Large intestine (tissue), 3 donors: ENCODE measurements at regions not wholly inside any gene's neighbourhood (a gene's known extent, or its start where the extent isn't known, plus 50 kb on each side); places are given as distances from the start of the nearest gene placed in this dataset.
A peak's percentile ranks its signal among the peaks of the same experiment; 100 is the strongest.

Experiments
- DNase-seq, 2 donors: peaks; one replicate each; pipeline versions ENCODE4 v3.0.0 to v3.0.0-alpha.2; 2013
- H3K27ac ChIP-seq: one replicate; pipeline ENCODE4 v1.5.1; 2013; ENCODE audit warnings: low read length
- H3K27me3 ChIP-seq: 2 replicates; pipeline ENCODE4 v1.6.1; 2013; ENCODE audit warnings: low read length; ENCODE audit not compliant: control insufficient read depth, insufficient read depth
- H3K36me3 ChIP-seq: 2 replicates; pipeline ENCODE4 v1.6.1; 2013; ENCODE audit warnings: low read length; ENCODE audit not compliant: control insufficient read depth, insufficient read depth
- H3K4me1 ChIP-seq: one replicate; pipeline ENCODE4 v1.6.1; 2013; ENCODE audit warnings: low read length; ENCODE audit not compliant: control insufficient read depth, insufficient read depth
- H3K4me3 ChIP-seq: one replicate; pipeline ENCODE4 v1.5.1; 2013; ENCODE audit warnings: low read length
- H3K9me3 ChIP-seq: one replicate; pipeline ENCODE4 v1.6.1; 2013; ENCODE audit warnings: mild to moderate bottlenecking, low read depth, low read length, moderate library complexity; ENCODE audit not compliant: control insufficient read depth
- WGBS: methylation state at CpG from one replicate; pipeline ENCODE4 v1.1.5; 2013; ENCODE audit warnings: low lambda C conversion rate; ENCODE audit not compliant: insufficient coverage; 5-methylcytosine and 5-hydroxymethylcytosine counted together

DNA sequence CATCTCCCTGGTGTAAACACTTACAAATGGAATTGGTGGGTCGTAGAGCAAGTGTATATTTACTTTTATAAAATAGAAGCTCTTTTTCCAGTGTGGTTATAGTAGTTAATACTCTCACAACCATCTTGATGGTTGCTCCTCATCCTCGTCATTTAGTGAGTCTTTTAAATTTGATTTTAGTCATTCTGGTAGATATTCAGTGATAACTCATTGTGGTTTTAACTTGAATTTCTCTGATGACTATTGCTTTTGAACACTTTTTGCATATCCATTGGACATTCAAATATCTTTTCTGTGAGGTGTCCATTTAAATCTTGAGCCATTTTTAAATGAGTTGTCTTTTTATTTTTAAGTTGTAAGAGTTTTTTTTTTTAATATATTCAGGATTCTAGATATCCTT lies 189.2 kb upstream of the PHACTR1 start:
- Histone ChIP-seq H3K4me1 (peaks cover 22% of the 10 kb centered on the region), H3K9me3 (no peaks in the 10 kb centered on the region), H3K27ac (no peak overlapping the region), H3K27me3 (no peaks in the 10 kb centered on the region), H3K4me3 (no peak overlapping the region), H3K36me3 (no peaks in the 10 kb centered on the region)
- no peak for DNase-seq
- WGBS = 100% methylated on average over 1 of the region's 2 CpGs

DNA sequence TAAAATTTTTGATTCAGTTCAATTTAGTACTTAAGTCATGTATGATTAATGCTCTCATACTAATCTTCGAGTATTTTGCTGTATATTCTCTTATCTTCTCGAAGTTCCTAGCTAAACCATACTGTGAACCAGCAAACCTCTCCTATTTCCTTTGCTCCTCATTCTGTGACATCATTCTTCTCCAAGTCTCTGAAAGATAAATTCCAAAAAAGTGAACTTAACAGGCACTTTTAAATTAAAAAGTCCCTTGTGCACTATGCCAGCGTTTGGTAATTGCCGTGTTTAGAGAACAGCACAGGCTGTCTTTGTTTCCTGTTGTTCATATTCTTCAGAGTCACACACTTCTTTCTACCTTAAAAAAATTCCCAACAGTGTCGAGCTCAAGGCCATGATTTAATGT lies 188.4 kb upstream of the PHACTR1 start:
- Histone ChIP-seq H3K9me3 (no peaks in the 10 kb centered on the region), H3K4me1 (peaks cover 22% of the 10 kb centered on the region), H3K36me3 (no peaks in the 10 kb centered on the region), H3K27ac (peak overlapping the region; percentile 68), H3K27me3 (no peaks in the 10 kb centered on the region), H3K4me3 (no peak overlapping the region)
- DNase-seq = no peak
- 48% methylated on average over 2 of the region's 5 CpGs for WGBS

DNA sequence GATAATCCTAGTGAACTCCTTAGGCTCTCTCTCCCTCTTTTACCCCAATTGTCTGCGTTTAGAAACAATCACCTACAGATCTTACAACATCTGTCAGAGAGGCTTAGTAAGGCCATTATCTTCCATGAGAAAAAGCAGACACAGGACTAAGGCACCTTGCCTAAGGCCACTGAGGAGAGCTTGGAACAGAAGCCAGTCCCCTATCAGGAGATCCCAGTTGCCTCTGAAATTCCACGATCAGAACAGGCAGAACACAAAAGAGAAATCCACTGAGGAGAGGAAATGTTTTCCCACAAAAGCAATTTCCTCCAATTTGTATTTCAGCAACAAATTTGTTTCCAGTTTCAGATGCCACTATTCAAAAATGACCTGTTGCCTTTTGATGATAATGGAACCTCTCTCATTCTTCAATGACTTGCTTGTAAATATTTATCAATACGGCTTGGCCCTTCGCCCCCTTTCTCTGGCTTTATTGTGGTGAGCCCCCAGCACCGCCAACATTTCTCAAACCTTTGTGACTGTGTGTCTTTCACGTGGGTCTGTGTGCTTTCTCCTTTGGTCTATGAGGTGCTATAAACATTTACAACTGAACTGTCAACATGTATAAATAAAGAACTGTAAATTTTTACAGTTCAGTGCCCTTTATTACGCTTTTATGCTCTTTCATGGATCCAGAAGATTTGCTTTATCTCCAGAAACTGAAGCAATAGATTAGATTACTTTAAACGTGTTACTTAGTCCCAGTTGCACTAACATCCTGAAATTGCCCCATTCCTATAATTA lies 187.8 kb upstream of the PHACTR1 start:
- peak; percentile 61 to 88 for DNase-seq
- no peaks in the 10 kb centered on the region for H3K36me3 ChIP-seq
- peaks cover 22% of the 10 kb centered on the region for H3K4me1 ChIP-seq
- H3K27me3 ChIP-seq = no peaks in the 10 kb centered on the region
- no peak overlapping the region for H3K4me3 ChIP-seq
- WGBS = no CpG with 5 or more reads among the region's 8 CpGs
- peak overlapping the region; percentile 68 for H3K27ac ChIP-seq
- no peaks in the 10 kb centered on the region for H3K9me3 ChIP-seq

DNA sequence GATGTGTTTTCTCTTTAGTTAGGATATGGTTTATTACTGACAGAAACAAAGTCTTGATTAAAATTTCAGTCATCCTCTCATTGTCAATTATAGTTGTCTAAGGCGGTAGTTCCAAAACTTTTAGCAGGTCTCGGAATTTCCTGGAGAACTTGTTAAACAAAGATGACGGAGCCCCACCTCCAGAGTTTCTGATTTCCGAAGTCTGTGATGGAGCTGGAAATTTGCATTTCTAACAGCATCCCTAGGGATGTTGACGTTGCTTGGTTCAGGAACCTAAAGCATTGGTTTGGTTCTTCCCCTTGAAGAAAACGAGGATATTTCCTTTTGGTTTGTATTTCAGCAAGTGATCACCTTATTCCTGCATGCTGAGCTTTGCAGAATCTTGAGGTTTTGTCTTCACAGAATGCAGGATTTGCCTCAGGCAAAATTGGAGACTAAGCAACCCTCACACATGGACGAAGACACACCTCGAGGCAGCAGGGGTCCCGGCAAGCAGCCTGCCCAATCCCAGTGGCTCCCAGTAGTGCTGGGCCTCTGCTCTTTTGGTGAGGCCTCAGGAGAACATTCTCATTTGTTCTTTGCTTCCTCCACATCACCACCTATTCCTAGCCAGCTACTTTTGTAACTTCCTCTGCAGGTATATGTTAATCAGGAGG lies 187.1 kb upstream of the PHACTR1 start:
- H3K36me3 ChIP-seq = no peaks in the 10 kb centered on the region
- WGBS = no CpG with 5 or more reads among the region's 9 CpGs
- no peak overlapping the region for H3K4me3 ChIP-seq
- H3K9me3 ChIP-seq = no peaks in the 10 kb centered on the region
- no peak for DNase-seq
- H3K4me1 ChIP-seq = peaks cover 22% of the 10 kb centered on the region
- H3K27ac ChIP-seq = peak overlapping the region; percentile 23
- no peaks in the 10 kb centered on the region for H3K27me3 ChIP-seq

DNA sequence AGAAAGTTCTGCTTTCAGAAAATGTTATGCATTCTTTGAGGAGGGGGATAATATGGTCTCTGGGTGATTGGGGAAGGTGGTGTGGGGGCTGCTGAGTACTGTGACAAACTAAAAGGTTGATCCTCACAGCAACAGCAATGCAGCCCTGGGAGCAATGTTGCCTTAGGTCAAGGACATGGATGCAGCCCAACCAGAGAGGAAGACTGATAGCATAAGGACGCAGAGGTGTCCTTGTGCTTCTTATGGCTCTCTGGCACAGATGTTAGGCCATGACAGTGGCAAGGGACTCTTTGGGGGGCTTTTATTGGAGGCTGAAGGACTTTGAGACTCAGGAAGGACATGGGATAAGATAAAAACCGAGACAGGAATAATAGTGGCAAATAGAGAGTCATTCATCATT lies 186.2 kb upstream of the PHACTR1 start:
- DNase-seq = peak in 1 of 2 donors; percentile 15
- peaks cover 22% of the 10 kb centered on the region for H3K4me1 ChIP-seq
- H3K27me3 ChIP-seq = no peaks in the 10 kb centered on the region
- no peaks in the 10 kb centered on the region for H3K36me3 ChIP-seq
- WGBS = no CpG with 5 or more reads among the region's 2 CpGs
- H3K4me3 ChIP-seq = no peak overlapping the region
- H3K27ac ChIP-seq = no peak overlapping the region
- no peaks in the 10 kb centered on the region for H3K9me3 ChIP-seq

DNA sequence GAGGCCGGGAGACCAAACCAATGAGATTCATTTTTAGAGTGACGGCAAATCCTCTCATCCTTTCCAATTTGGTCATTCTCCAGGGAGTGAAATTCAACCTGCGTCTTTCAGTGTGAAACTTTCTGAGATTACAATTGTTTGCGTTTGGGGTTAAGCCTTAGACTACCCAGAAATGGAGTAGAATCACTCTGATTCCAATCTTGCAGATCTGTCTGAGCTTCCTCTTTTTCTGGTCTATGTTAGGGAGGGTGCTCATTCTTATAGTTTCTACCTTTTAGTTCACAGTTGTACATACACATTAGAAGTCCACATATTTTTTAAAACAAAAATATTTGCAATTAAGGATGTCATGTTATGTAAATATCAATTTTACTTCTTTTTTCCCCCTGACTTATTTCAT lies 183.0 kb upstream of the PHACTR1 start:
- DNase-seq = no peak
- Histone ChIP-seq H3K4me3 (no peak overlapping the region), H3K4me1 (peaks cover 23% of the 10 kb centered on the region), H3K9me3 (no peaks in the 10 kb centered on the region), H3K36me3 (no peaks in the 10 kb centered on the region), H3K27me3 (no peaks in the 10 kb centered on the region), H3K27ac (no peak overlapping the region)
- 100% methylated on average over 1 of the region's 4 CpGs for WGBS

GRCh38 chr6:12534069-12534853 lies 182.3 kb upstream of the PHACTR1 start:
- Histone ChIP-seq H3K27ac (no peak overlapping the region), H3K9me3 (no peaks in the 10 kb centered on the region), H3K4me3 (no peak overlapping the region), H3K27me3 (no peaks in the 10 kb centered on the region), H3K36me3 (no peaks in the 10 kb centered on the region), H3K4me1 (peaks cover 30% of the 10 kb centered on the region)
- WGBS = no CpG with 5 or more reads among the region's 4 CpGs
- no peak for DNase-seq

GRCh38 chr6:12535586-12536314 lies 180.8 kb upstream of the PHACTR1 start:
- Histone ChIP-seq H3K27ac (no peak overlapping the region), H3K4me1 (peaks cover 21% of the 10 kb centered on the region), H3K4me3 (no peak overlapping the region), H3K36me3 (no peaks in the 10 kb centered on the region), H3K9me3 (no peaks in the 10 kb centered on the region), H3K27me3 (no peaks in the 10 kb centered on the region)
- no CpG with 5 or more reads among the region's 3 CpGs for WGBS
- no peak for DNase-seq

DNA sequence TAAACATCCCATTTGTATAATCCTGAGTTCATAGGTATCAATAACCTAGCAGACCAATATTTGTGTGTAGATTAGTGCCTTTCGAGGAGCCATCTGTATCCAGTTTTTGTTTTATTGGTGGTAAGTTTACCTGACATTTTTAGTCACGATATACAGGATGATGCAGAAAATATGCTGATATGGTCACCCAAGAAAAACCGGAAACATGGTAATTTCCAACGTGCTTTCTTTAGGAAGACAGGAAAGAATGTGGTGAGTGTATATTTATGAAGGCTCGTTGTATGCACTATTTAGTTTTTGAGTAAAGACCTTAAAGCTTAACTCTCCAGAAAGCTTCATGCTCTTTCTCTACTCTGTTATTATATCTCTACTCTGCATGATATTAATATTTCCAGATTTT lies 180.2 kb upstream of the PHACTR1 start:
- WGBS = 100% methylated on average over 2 of the region's 5 CpGs
- Histone ChIP-seq H3K27ac (no peak overlapping the region), H3K36me3 (no peaks in the 10 kb centered on the region), H3K9me3 (no peaks in the 10 kb centered on the region), H3K4me1 (peaks cover 21% of the 10 kb centered on the region), H3K4me3 (no peak overlapping the region), H3K27me3 (no peaks in the 10 kb centered on the region)
- DNase-seq = no peak

GRCh38 chr6:12537389-12537788 lies 179.2 kb upstream of the PHACTR1 start:
- Histone ChIP-seq H3K27ac (no peak overlapping the region), H3K36me3 (no peaks in the 10 kb centered on the region), H3K4me1 (peaks cover 21% of the 10 kb centered on the region), H3K27me3 (no peaks in the 10 kb centered on the region), H3K4me3 (no peak overlapping the region), H3K9me3 (no peaks in the 10 kb centered on the region)
- WGBS = 33% methylated on average over 1 of the region's 5 CpGs
- peak in 1 of 2 donors; percentile 44 for DNase-seq
